HS-27A (cell line): ENCODE measurements at regions not wholly inside any gene's neighbourhood (a gene's known extent, or its start where the extent isn't known, plus 50 kb on each side); places are given as distances from the start of the nearest gene placed in this dataset.
"Not testable (repeated sequence)": the region's sequence is repeated elsewhere in the genome, so short reads cannot be mapped to it uniquely, and the experiment has no call there.

Experiments
- DNase-seq: peaks from one replicate; pipeline ENCODE4 v3.0.0-alpha.2; 2012; ENCODE audit warnings: low read depth, missing footprints

- no peak for DNase-seq
These were observed 93.7 kb upstream of the ID2 start for GRCh38 chr2:8587920-8588830.

GRCh38 chr2:8588831-8589191, 93.0 kb upstream of the ID2 start:
- no peak for DNase-seq

GRCh38 chr2:8589721-8590120, 92.1 kb upstream of the ID2 start:
- no peak for DNase-seq

GRCh38 chr2:8590938-8591337, 90.9 kb upstream of the ID2 start:
- no peak for DNase-seq

DNA sequence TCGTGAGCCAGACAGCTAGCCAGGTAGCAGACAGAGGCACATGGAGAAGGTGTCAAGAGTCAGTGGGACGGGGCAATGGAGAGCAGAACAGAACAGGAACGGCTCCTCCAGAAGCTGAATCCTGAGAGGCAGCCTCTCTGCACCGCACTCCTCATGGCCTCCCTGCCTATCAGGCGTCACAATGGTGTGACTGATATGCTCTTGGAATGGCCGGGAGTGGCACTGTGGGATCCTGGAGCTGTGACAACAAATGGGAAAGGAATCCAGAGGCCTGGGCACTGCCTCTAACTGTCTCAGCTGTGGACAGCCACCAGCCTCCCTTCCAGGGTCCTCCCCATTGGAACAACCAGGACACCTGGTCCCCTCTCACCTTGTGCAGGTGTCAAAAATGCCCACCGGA, 89.1 kb upstream of the ID2 start:
- no peak for DNase-seq

GRCh38 chr2:8593243-8593642, 88.6 kb upstream of the ID2 start:
- DNase-seq: no peak

- DNase-seq: no peak
These were observed 87.0 kb upstream of the ID2 start for GRCh38 chr2:8594731-8595427.

DNA sequence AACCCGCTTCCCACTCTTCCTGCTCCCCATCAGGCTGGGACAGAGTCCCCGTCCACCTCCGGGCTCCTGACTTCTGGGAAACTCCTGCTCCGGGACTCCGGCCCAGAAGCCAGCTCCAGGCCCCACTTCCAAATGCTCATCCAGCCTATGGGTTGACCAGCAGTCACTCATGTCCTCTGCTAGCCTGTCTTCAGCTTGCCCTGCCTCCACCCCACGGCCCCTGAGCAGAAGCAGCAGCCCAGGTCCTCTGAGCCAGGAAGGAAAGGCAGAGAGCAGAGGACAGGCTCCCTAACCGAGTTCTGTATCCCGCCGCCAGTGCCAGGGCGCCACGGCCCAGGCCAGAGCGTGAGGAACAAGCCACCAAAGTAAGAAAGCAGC, 86.4 kb upstream of the ID2 start:
- DNase-seq: no peak

DNA sequence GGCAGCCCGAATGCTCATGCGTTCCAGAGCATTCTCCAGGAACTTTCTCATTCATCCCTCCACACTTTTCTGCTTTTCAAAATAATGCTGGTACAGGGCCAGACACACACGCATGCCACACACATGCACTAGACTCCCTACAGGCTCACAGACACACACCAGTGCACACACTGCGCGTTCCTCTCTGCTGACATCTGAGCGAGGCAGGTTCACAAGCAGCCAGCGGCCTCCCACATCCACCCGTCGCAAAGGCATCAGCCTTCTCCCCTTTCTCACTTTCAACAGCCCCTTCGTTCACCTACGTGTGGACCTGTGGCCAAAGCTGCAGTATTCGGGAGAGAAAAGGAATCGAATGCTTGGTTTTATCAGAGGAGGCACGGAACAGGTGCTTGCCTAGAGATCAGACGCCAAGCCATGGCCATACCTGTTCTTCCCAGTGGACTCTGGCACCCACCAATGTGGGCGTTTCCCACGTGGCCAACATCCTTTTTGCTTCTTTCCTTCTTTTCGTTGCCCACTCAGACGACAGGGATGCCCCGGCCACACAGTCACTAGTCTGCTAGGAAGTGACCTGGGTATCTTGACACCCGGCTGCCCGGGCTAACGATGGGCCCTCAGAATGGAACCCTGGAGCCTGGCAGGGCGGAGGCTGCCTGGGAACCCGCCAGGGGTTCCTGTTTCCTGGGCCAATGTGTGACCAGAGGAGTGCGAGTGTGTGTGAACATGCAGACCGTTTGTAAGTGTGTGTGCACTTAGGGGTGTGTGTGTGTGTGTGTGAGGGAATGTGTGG, 85.8 kb upstream of the ID2 start:
- DNase-seq: no peak

DNA sequence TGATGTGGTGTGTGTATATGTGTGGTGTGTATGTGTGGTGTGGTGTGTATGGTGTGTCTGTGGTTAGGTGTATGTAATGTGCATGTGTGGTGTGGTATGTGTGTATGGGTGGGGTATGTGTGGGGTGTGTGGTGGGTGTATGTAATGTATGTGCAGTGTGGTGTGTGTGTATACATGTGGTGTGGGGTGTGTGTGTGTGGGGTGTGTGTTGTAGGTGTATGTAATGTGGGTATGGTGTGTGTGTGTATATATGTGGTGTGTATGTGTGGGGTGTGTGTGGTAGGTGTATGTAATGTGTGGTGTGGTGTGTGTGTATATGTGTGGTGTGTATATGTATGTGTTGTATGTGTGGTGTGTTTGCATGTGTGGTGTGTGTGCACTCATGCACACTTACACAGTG, 84.8 kb upstream of the ID2 start:
- DNase-seq: no peak

DNA sequence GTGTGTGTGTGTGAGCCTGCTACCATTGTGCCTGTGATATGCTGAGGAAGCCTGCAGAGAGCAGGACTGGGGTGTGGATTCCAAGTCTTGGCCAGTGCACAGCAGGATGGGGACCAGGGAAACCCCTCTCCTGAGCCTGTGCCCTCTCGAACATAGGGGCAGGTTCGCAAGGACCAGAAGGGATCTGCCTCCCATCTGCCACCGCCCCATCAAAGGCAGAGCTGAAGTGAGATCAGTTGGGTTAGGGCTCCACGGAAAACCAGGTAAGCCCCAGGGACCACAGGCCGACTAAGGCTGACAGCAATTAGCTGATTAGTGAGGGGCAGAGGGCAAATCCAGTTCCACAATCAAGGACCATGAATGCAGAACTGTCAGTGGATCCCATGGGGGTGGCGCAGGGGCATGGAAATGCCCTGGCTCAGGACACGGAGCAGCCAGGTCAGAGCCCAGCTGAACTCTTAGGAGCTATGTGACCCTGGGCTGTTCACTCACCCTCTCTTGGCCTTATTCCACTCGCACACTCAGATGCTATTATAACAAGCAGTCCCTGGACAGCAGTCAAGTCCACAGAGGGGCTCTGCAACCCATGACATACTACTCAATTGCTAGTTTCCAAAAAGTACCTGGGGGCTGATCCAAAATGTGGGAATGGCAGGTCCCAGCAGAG, 84.2 kb upstream of the ID2 start:
- no peak for DNase-seq

DNA sequence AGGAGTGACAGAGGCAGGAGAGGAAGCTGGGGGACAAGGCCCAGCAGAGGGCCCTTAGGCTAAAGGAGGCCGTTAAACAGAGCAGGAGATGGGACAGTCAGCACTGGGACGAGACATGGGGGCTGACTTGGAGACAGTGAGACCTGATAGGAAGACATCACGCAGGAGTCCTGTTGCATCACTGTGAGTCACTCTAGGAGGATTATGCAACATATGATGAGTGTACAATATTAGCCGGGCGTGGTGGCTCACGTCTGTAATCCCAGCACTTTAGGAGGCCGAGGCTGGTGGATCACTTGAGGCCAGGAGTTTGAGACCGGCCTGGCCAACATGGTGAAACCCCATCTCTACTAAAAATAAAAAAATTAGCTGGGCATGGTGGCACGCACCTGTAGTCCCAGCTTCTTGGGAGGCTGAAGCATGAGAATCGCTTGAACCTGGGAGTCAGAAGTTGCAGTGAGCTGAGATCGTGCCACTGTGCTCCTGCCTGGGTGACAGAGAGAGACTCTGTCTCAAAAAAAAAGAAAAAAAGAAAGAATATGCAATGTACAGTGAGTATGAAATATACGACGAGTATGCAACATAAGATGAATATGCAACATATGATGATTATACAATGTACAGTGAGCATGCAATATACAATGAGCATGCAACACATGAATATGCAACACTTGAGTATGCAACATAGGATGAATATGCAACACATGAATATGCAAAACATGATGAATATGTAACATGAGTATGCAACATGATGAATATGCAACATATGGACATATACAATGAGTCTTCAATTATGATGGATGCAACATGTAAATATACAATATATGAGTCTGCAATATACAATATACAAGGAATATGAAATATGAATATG, 83.3 kb upstream of the ID2 start:
- DNase-seq: peak; percentile 45

DNA sequence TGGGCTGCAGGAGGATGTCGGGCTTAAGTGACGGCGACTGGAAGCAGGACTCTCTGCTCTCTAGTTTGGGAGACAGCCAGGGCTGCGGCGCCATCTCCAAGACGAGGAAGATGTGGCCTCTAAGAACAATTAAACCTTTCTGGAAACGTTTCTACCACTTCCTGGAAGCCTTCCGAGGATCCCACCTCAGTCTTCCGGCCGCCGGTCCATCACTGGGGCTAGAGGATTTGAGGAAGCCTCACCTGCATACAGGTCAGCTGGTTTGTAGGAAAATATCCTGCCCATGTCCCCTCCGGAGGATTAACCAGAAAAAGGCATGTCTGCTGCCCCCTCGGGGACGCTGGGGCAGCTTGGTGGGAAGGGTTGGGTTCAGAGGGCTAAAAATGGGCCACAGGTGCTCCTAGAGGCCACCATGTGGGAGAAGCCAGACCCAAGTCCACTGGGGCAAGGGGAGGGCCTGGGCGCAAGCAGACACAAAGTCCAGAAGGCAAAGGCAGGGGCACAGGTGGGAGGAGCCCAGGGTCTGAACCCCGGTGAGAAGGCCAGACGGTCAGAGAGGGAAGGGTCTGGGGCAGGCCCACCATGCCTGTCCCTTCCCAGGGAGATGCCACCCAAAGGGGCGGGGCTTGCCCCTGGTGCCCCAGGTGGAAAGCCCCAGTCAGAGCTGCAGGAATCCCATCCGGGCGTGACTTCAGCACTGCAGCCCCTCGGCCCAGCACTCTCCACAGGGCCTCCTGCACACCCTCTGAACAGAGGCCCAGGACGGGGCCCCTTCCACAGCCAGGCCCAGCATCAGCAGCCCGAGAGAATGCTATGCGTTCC, 82.2 kb upstream of the ID2 start:
- DNase-seq: no peak

DNA sequence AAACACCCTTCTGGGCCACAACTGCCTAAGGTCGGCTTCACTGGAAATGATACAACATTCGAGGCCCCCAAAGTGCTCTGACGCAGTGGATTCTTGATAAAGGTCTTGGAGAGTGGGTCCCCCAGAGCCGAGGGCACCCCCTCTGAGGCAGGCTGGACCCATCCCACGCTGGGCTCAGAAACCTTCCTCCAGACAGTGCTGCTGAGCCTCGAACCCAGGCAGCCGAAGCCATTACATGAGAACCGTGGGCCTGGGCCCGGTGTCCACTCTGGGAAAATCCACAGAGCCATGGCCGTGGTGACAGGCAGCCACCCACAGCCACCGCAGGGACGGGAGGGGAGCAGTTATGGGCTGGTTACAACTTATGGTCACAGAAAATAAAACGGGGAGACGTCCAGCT, 81.4 kb upstream of the ID2 start:
- DNase-seq: no peak

DNA sequence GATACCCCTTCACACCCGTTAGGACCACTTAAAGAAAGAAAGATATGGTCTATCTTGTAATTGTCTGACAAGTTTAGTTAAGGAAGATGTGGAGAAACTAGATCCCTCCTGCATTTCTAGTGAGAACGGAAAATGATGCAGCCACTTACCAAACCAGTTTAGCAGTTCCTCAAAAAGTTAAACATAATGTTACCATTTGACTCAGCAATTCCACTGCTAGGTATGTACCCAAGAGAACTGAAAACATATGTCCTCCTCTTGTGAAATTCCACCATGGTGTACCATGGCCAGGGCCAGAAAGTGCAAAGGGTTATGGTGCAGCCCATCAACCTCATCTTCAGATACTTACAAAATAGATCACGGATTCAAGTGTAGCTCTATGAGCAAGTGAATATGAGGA, 79.0 kb upstream of the ID2 start:
- no peak for DNase-seq

DNA sequence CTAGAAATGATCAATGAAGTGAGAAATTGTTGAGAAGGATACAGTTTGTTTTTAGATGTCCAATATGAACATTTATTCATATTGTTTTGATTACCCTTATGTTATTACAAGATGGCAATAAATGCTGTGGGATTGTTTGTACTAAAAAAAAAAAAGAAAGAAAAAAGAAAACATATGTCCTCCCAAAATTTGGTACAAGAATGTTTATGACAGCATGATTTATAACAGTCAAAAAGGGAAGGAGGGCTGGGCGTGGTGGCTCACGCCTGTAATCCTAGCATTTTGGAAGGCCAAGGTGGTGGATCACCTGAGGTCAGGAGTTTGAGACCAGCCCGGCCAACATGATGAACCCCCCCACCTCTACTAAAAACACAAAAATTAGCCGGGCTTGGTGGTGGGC, 78.5 kb upstream of the ID2 start:
- DNase-seq: not testable (repeated sequence)

DNA sequence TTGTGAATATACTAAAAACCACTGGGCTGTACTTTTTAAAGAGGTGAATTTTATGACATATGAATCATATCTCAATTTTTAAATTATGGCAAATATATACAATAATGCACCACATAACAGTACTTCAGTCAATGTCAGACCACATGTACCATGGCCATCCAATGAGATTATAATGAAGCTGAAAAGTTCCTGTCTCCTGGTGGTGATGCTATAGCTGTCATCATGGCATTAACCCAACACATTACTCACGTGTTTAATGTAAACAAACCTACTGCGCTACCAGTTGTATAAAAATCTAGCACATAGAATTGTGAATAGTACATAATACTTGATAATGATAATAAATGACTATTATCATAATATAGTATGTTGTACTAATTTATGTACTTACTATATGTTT, 77.6 kb upstream of the ID2 start:
- no peak for DNase-seq

- no peak for DNase-seq
These were observed 76.3 kb upstream of the ID2 start for GRCh38 chr2:8605351-8606065.

GRCh38 chr2:8606226-8606625, 75.6 kb upstream of the ID2 start:
- DNase-seq: no peak
